ENCODE measurements at regions not wholly inside any gene's neighbourhood (a gene's known extent, or its start where the extent isn't known, plus 50 kb on each side); places are given as distances from the start of the nearest gene placed in this dataset.

DNA sequence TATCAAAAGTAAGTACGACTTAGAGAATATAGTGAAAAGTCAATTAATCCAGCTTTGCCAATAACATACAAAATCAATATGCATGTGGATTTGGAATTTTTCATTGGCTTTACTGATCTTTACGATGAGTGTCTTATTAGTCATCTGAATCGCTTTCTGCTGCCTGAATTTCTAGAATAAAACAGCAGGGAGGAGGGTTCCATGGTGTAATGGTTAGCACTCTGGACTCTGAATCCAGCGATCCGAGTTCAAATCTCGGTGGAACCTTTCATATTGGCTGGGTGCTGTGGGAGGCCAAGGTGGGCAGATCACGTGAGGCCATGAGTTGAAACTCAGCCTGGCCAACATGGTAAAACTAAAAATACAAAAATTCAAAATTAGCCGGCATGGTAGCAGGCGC lies 448.8 kb downstream of the RNF144B start:
- TF ChIP-seq GATA3 (IDR thresholded peaks at IDR 0.05; ENCODE audit: low read depth, low read length) (no peak), GATA2 (IDR thresholded peaks at IDR 0.05; ENCODE audit: low read depth, low read length) (no peak)

DNA sequence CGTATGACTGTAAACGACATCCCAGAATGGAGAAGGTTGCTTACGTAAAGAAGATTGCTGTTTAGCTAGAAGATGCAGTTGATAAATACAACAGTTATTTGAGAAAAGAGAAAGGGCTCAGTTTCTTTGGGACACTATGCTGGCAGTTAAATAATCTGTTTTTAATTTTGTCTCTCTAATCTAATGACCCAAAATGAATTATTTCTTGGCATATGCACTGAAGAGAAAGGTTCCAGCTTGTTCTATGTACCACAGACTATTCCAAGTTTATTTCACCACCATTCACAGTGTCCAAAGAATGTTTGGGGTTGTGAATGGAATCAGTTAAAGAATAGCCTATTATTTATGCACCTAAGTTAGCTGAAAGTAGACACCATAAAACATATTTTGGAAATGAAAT lies 449.9 kb downstream of the RNF144B start:
- TF ChIP-seq GATA3 (IDR thresholded peaks at IDR 0.05; ENCODE audit: low read depth, low read length), result no peak
- no peak for TF ChIP-seq GATA2 (IDR thresholded peaks at IDR 0.05; ENCODE audit: low read depth, low read length)

DNA sequence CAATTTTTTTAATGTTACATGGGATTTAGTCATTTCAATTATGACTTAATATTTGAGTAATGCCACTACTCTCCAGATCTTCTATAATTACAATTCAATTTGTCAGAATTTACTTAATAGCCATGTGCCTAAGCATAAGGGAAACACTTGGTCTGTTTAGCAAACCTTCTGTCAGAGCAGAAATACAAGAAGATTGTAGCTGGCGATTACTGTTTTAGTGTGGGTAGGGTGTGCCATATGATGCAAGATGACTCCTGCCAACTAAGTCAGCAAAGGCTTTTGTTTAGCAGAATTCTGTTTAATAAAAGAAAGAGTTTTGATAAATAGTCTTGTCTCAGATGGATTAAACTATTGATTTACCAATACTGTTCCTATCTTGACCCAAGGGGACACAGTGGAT lies 455.4 kb downstream of the RNF144B start:
- TF ChIP-seq GATA3 (IDR thresholded peaks at IDR 0.05; ENCODE audit: low read depth, low read length) (no peak), GATA2 (IDR thresholded peaks at IDR 0.05; ENCODE audit: low read depth, low read length) (no peak)

DNA sequence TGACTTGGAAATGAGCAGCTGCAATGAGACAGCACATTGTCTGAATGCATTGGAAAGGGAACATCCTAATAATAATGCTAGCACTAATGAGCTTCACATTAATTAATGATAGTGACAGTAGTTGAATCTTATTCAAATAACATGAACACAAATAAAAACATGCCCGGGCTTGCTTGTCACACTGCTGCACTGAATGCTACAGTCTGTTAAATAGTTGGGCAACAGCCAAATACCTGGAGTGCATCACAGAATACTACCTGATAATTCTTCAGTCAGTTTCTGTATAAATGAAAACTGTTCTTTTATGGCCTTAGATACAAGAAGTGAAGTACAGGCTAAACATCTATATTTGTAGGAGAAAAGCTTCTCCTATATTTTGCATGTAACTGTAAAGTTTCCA lies 458.7 kb downstream of the RNF144B start:
- no peak for TF ChIP-seq GATA3 (IDR thresholded peaks at IDR 0.05; ENCODE audit: low read depth, low read length)
- TF ChIP-seq GATA2 (IDR thresholded peaks at IDR 0.05; ENCODE audit: low read depth, low read length), result no peak

DNA sequence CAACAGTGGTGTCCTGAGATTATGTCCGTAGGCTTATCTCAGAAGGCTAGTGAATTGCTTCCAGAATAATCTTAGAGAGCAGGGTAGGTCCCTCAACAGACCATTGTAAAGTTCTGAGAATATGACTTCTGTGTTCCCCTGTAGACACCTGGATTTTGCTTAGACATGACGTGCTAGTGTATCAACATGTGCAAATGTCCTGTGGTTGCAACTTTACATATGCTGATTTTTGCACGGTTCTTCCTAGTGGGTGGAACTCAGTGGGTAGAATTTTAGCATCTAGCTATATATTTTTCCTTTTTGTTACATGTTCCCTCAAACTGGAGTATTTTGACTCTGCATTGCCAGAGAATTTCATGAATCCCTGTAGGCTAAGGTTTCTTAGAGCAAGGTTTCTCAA lies 459.2 kb downstream of the RNF144B start:
- TF ChIP-seq GATA3 (IDR thresholded peaks at IDR 0.05; ENCODE audit: low read depth, low read length), result no peak
- TF ChIP-seq GATA2 (IDR thresholded peaks at IDR 0.05; ENCODE audit: low read depth, low read length), result no peak

DNA sequence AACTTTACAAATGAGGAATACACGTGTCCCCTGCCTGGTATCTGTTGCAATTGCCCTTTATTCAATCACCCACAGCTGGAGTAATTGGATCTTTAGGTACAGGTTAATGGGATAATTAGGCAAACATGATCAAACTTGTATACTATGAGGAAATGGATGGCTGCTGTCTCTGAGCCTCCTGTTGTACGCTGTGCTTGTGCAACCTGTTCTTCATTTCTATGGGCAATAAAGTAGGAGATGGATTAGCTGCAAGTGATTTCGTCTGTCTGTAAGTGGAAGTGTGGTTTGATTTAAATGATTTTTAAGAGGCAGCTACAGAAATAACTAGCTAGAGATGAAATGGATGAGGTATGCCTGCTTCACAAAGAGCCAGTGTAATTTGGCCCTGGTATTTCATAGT lies 474.1 kb downstream of the RNF144B start:
- TF ChIP-seq GATA3 (IDR thresholded peaks at IDR 0.05; ENCODE audit: low read depth, low read length) (no peak), GATA2 (IDR thresholded peaks at IDR 0.05; ENCODE audit: low read depth, low read length) (no peak)

DNA sequence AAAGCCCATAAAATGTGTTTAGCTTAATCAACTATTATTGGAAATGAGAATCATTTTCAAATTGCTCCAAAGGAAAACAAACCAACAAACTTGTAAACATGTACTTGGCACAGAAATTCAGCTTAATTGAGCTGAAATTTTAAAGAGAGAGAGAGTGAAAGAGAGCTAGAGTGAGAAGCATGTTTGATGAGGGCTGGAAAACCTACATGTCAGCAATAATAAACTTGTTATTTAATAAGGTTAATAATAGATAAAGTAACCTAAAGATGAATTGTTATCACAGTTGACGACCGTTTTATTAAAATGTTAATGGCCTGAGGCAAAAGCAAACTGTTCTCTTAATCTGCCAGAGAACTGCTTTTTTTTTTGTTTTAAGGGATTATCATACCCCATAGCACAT lies 496.1 kb downstream of the RNF144B start:
- TF ChIP-seq GATA2 (IDR thresholded peaks at IDR 0.05; ENCODE audit: low read depth, low read length) (no peak), GATA3 (IDR thresholded peaks at IDR 0.05; ENCODE audit: low read depth, low read length) (no peak)

DNA sequence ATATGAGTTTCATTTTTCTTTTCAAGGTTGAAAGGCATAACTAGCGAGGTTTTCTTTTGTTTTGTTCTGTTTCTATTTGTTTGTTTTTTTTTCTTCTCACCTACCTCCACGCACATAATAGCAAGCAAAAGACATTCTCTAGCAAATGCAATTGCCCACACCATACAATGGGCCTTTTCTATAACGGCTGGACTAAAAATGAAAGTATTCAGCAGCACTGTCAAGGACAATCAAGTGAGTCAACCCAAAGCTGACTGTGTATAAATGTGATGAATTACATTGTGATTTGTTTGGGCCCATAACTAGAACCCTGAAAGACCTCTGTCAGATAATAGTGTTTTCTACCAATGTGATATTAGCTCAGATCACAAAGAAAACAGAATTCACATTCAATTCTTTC lies 496.7 kb downstream of the RNF144B start:
- TF ChIP-seq GATA2 (IDR thresholded peaks at IDR 0.05; ENCODE audit: low read depth, low read length), result no peak
- TF ChIP-seq GATA3 (IDR thresholded peaks at IDR 0.05; ENCODE audit: low read depth, low read length), result no peak

DNA sequence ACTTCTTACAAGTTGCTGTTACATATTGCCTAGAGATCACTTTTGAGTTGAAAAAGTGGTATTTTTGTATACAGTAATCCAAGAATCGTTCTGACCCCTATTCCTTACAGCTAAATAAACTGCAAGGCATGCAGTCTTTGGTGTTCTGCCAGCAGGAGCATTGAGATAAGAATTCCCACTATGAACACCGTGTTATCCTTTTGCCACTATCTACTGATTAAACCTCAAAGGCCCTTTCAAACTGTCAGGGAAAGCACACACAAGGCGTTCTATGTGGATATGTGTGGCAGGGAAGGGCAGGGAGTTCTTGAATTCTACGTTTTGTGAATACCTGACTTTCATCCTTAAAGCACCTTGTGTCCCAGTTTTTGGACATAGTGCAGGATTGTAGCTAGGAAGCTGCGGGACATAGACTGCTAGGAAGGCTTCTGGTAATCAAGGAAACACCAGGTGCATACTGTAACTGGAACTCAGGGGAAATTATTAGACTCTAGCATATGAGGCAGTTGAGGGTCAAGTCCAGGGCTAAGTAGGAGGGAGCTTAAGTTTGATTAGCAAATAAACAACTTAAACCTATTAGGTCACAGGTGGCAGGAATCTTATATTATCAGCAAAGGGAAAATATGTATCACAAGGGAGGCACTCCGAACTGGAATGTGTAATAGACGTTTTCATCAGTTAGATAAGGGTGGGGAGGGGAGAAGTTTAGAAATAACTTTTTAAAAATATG lies 506.6 kb downstream of the RNF144B start:
- no peak for TF ChIP-seq GATA3 (IDR thresholded peaks at IDR 0.05; ENCODE audit: low read depth, low read length)
- TF ChIP-seq GATA2 (IDR thresholded peaks at IDR 0.05; ENCODE audit: low read depth, low read length), result no peak

DNA sequence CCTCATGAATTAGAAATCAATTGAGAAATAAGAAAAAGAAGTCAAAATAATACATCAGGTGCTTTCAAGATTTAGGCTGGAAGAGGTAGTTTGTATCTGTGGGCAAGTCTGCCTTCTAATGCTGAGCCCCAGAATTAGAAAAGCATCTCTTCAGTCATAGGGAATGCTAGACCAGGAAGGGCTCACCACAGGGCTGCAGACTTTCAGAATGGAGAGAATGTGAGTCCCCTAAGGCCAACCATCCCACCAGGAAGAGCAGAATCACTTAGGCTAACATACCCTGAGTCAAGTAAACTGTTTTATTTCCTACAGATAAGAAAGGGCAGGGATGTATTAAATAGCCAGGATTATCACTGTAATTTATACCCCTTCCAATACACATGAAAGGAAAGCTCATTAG lies 510.2 kb downstream of the RNF144B start:
- no peak for TF ChIP-seq GATA2 (IDR thresholded peaks at IDR 0.05; ENCODE audit: low read depth, low read length)

DNA sequence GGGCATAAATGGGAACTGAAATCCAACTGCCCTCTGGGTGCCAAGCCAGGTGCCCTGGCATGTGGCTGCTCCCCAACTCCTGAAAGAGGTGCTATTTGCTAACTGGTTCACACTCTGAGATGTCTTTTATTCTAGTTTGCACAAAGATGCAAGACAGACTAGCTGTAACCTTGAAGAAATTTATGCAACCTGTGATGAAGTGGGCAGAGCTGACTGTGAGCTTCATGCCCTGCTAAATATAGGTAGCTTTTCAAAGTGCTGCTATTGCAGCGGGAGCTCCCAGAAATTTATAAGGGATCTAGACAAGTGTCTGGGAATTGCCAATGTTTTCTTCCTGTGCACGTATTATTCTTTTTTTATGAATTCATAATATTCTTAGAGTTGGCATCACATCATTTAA lies 517.5 kb downstream of the RNF144B start:
- no peak for TF ChIP-seq GATA3 (IDR thresholded peaks at IDR 0.05; ENCODE audit: low read depth, low read length)
- TF ChIP-seq GATA2 (IDR thresholded peaks at IDR 0.05; ENCODE audit: low read depth, low read length), result no peak

DNA sequence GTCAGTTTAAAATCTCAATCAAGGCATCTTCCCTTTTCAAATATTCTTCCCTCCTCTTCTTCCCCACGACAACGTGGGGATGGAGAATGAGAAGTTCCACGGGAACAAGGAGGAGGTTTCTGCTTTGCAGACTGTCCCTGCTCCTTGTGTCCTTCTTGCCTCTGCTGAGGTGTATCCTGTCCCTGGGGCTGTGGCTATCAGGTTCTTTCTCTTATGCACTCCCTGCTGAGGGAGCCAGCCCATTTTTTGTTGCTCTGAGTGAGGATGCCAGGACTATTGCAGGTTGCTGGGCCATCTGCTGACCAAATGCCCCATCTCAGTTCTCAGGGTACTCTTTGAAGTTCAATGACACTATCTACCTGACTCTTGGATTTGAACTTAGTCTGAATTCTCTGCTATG lies 533.6 kb downstream of the RNF144B start:
- TF ChIP-seq GATA2 (IDR thresholded peaks at IDR 0.05; ENCODE audit: low read depth, low read length) (no peak), GATA3 (IDR thresholded peaks at IDR 0.05; ENCODE audit: low read depth, low read length) (no peak)

DNA sequence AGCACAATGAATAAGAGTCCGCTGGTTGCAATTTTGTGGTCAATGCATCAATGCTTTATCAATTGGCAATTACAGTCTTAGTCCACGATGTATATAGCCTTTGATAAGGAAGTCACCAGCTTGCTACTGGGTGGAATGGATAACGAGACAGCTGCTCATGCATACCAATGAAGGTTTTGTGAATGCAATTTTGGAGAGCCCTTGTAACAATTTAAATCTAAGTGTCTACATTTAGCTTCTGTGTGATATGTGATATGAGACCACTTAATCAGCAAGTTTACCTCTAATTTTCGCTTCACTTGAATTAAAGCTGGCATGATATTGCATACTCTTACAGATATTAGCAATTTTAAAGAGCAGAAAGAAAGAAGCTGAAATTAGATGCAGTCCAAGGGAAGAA lies 543.9 kb downstream of the RNF144B start:
- TF ChIP-seq GATA3 (IDR thresholded peaks at IDR 0.05; ENCODE audit: low read depth, low read length) (no peak), GATA2 (IDR thresholded peaks at IDR 0.05; ENCODE audit: low read depth, low read length) (no peak)

DNA sequence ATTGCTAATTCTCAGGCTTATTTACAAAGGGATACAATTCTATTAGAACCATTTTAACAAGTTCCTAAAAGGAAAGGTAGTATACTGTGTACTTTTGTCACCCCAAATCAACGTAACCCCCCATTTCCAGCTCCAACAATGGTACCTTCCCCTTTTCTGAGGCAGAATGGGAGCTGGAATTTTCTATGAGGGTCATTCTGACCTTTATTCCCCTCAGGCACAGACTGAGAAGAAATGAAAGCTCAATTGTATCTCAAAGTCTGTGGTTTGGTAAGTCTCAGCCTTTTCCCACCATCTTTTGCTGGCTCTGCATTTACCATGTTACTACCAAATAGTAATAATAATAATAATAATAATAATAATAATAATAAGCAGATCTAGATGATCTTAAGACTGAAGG lies 571.0 kb downstream of the RNF144B start:
- TF ChIP-seq GATA3 (IDR thresholded peaks at IDR 0.05; ENCODE audit: low read depth, low read length) (no peak), GATA2 (IDR thresholded peaks at IDR 0.05; ENCODE audit: low read depth, low read length) (no peak)

DNA sequence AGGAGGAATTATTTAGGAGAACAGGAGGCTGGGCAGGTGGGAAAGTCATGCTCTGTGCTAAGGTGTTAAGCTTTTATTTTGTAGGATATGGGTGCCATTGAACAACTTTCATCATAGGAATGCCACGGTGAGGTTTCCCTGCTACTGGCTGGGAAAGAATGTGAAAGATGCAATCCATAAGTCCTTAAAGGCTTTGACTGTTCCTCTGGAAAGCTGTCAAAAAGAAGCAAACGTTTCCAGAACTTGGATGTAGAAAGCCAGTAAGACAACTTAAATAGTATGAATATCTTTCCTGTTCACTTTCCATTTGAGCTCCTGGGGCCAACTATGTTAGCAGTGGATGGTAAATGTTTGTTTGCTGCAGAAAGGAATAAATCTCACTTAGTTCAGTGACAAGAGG lies 574.4 kb downstream of the RNF144B start:
- TF ChIP-seq GATA2 (IDR thresholded peaks at IDR 0.05; ENCODE audit: low read depth, low read length) (no peak), GATA3 (IDR thresholded peaks at IDR 0.05; ENCODE audit: low read depth, low read length) (no peak)

DNA sequence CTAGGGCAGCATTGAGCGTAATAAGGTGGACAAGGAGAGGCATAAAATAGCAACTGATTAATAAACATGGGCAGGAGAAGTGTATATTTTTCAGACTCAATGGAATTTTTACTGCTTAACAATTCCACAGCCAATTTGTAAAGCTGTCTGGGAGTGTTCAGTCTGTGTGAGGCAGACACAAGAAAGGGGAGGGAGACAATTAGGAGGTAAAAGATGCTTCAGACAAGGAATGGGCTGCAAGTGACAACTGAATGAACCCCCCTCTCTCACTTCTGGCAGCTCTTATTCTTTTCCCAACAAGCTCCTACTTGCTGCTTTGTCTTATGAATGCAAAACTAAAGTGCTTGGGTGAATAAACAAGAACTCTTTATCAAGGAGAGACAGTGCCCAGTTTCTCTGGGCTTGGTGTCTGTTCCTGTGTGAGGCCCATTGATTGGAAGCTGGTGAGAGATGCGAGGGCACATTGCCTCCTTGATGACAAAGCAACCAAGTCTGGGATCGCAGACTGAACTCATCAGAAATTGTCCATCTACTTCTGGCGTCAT lies 575.3 kb downstream of the RNF144B start:
- no peak for TF ChIP-seq GATA3 (IDR thresholded peaks at IDR 0.05; ENCODE audit: low read depth, low read length)
- no peak for TF ChIP-seq GATA2 (IDR thresholded peaks at IDR 0.05; ENCODE audit: low read depth, low read length)
